IMR-90 (cell line): ENCODE measurements at regions not wholly inside any gene's neighbourhood (a gene's known extent, or its start where the extent isn't known, plus 50 kb on each side); places are given as distances from the start of the nearest gene placed in this dataset.

Experiments used
- CEBPB ChIP-seq: IDR thresholded peaks from 2 replicates; pipeline ENCODE4 v1.6.1; 2012; ENCODE audit warnings: low read depth, low read length, improper control_type of control experiment
- CHD1 ChIP-seq: IDR thresholded peaks from 2 replicates; pipeline ENCODE4 v1.6.1; 2012; ENCODE audit warnings: low read depth, low read length, improper control_type of control experiment
- CTCF ChIP-seq: conservative IDR thresholded peaks from 2 replicates; pipeline ENCODE4 v1.5.1; 2012; ENCODE audit warnings: mild to moderate bottlenecking, low read depth, low read length, improper control_type of control experiment
- FOS ChIP-seq: fragments of 150-350 bp; IDR thresholded peaks from 2 replicates; pipeline ENCODE4 v1.6.1; 2016; ENCODE audit warnings: low read depth, low read length
- MAFK ChIP-seq: IDR thresholded peaks from 2 replicates; pipeline ENCODE4 v1.6.1; 2012; ENCODE audit warnings: low read depth, low read length, improper control_type of control experiment
- MAZ ChIP-seq: IDR thresholded peaks from 2 replicates; pipeline ENCODE4 v1.6.1; 2012; ENCODE audit warnings: low read depth, mild to moderate bottlenecking, low read length, improper control_type of control experiment, moderate library complexity, borderline replicate concordance
- MXI1 ChIP-seq: IDR thresholded peaks from 2 replicates; pipeline ENCODE4 v1.6.1; 2012; ENCODE audit warnings: low read depth, mild to moderate bottlenecking, low read length, moderate library complexity, borderline replicate concordance
- POLR2A ChIP-seq: IDR thresholded peaks from 2 replicates; pipeline ENCODE4 v1.6.1; 2012; ENCODE audit warnings: mild to moderate bottlenecking, low read depth, low read length
- RAD21 ChIP-seq: IDR thresholded peaks from 2 replicates; pipeline ENCODE4 v1.6.1; 2012; ENCODE audit warnings: low read length, improper control_type of control experiment
- RCOR1 ChIP-seq: IDR thresholded peaks from 2 replicates; pipeline ENCODE4 v1.6.1; 2012; ENCODE audit warnings: mild to moderate bottlenecking, low read length, improper control_type of control experiment; ENCODE audit not compliant: insufficient replicate concordance
- RFX5 ChIP-seq: IDR thresholded peaks from 2 replicates; pipeline ENCODE4 v1.8.0; 2012; ENCODE audit warnings: low read depth, mild to moderate bottlenecking, low read length, moderate library complexity
- SMC3 ChIP-seq: fragments of 150-350 bp; IDR thresholded peaks from 2 replicates; pipeline ENCODE4 v1.6.1; 2016; ENCODE audit warnings: low read depth, mild to moderate bottlenecking, antibody characterized with exemption, low read length, moderate library complexity
- TF ChIP-seq, protein P1 (sequence below): fragments of 150-350 bp; IDR thresholded peaks from 2 replicates; pipeline ENCODE4 v1.6.1; 2017; ENCODE audit warnings: mild to moderate bottlenecking, antibody characterized with exemption, low read length, low read depth

GRCh38 chr3:18137958-18138357 lies 287.2 kb downstream of the SATB1 start:
- TF ChIP-seq CTCF (no peak), SMC3 (no peak), RFX5 (no peak), CEBPB (no peak), MAFK (no peak), POLR2A (no peak), RCOR1 (no peak), MAZ (no peak), RAD21 (no peak), FOS (no peak), MXI1 (no peak), CHD1 (no peak)
- TF ChIP-seq, protein P1, sequence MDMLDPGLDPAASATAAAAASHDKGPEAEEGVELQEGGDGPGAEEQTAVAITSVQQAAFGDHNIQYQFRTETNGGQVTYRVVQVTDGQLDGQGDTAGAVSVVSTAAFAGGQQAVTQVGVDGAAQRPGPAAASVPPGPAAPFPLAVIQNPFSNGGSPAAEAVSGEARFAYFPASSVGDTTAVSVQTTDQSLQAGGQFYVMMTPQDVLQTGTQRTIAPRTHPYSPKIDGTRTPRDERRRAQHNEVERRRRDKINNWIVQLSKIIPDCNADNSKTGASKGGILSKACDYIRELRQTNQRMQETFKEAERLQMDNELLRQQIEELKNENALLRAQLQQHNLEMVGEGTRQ: no peak
